Mesendoderm (in vitro differentiated cells): ENCODE measurements at regions not wholly inside any gene's neighbourhood (a gene's known extent, or its start where the extent isn't known, plus 50 kb on each side); places are given as distances from the start of the nearest gene placed in this dataset.

Experiments
- DNase-seq: peaks from one replicate; pipeline ENCODE4 v3.0.0; 2013
- H2AK5ac ChIP-seq: 2 replicates; pipeline ENCODE4 v1.6.1; 2013; ENCODE audit warnings: low read length, inconsistent platforms
- H2BK120ac ChIP-seq: 2 replicates; pipeline ENCODE4 v1.6.1; 2013; ENCODE audit warnings: low read depth, mild to moderate bottlenecking, low read length, moderate library complexity, mixed read lengths
- H2BK15ac ChIP-seq: replicated peaks from 2 replicates; pipeline ENCODE4 v1.6.1; 2013; ENCODE audit warnings: low read depth, mild to moderate bottlenecking, moderate library complexity
- H2BK5ac ChIP-seq: 2 replicates; pipeline ENCODE4 v1.6.1; 2013; ENCODE audit warnings: low read length, inconsistent platforms
- H3K18ac ChIP-seq: 2 replicates; pipeline ENCODE4 v1.6.1; 2013; ENCODE audit warnings: mild to moderate bottlenecking, low read length, mixed read lengths
- H3K23ac ChIP-seq: one replicate; pipeline ENCODE4 v1.6.1; 2013; ENCODE audit warnings: low read length
- H3K27ac ChIP-seq: 2 replicates; pipeline ENCODE4 v1.5.1; 2013; ENCODE audit warnings: low read depth, mild to moderate bottlenecking, inconsistent platforms, low read length, moderate library complexity
- H3K27me3 ChIP-seq: 2 replicates; pipeline ENCODE4 v1.6.1; 2013; ENCODE audit warnings: low read length, control low read depth, mild to moderate bottlenecking, inconsistent platforms; ENCODE audit not compliant: insufficient read depth, poor library complexity
- H3K36me3 ChIP-seq: 2 replicates; pipeline ENCODE4 v1.6.1; 2013; ENCODE audit warnings: low read length, inconsistent platforms; ENCODE audit not compliant: control insufficient read depth, insufficient read depth
- H3K4ac ChIP-seq: one replicate; pipeline ENCODE4 v1.6.1; 2013; ENCODE audit warnings: low read depth, mild to moderate bottlenecking, low read length, moderate library complexity
- H3K4me1 ChIP-seq: 2 replicates; pipeline ENCODE4 v1.6.1; 2013; ENCODE audit warnings: low read depth, low read length, inconsistent platforms; ENCODE audit not compliant: control insufficient read depth
- H3K4me2 ChIP-seq: 2 replicates; pipeline ENCODE4 v1.6.1; 2013; ENCODE audit warnings: low read length
- H3K4me3 ChIP-seq: 2 replicates; pipeline ENCODE4 v1.5.1; 2013; ENCODE audit warnings: mild to moderate bottlenecking, low read length
- H3K56ac ChIP-seq: one replicate; pipeline ENCODE4 v1.6.1; 2013; ENCODE audit warnings: low read length
- H3K79me1 ChIP-seq: 2 replicates; pipeline ENCODE4 v1.6.1; 2013; ENCODE audit warnings: low read length, inconsistent platforms
- H3K79me2 ChIP-seq: 2 replicates; pipeline ENCODE4 v1.6.1; 2013; ENCODE audit warnings: mild to moderate bottlenecking, low read length; ENCODE audit not compliant: control insufficient read depth, insufficient read depth
- H3K9ac ChIP-seq: 2 replicates; pipeline ENCODE4 v1.6.1; 2013; ENCODE audit warnings: low read length, inconsistent platforms
- H4K5ac ChIP-seq: one replicate; pipeline ENCODE4 v1.6.1; 2013; ENCODE audit warnings: low read length
- H4K8ac ChIP-seq: one replicate; pipeline ENCODE4 v1.6.1; 2013; ENCODE audit warnings: low read depth, mild to moderate bottlenecking, control low read depth, low read length, moderate library complexity
- WGBS: extraction: QIAGEN DNeasy Blood & Tissue Kit; methylation state at CpG from one replicate; pipeline ENCODE4 v1.1.7; 2013; ENCODE audit warnings: low lambda C conversion rate, missing lambda C conversion rate; ENCODE audit not compliant: insufficient coverage; ENCODE audit errors: extremely low coverage; 5-methylcytosine and 5-hydroxymethylcytosine counted together

GRCh38 chr7:131115340-131115739, 212.3 kb upstream of the MKLN1 start:
- Histone ChIP-seq H2BK120ac (no peak overlapping the region), H3K27me3 (no peaks in the 10 kb centered on the region), H3K79me1 (no peaks in the 10 kb centered on the region), H3K4ac (no peak overlapping the region), H3K79me2 (no peaks in the 10 kb centered on the region), H2AK5ac (no peak overlapping the region), H2BK5ac (no peak overlapping the region), H2BK15ac (no peak overlapping the region), H3K23ac (no peak overlapping the region), H4K5ac (no peak overlapping the region), H3K4me2 (no peak overlapping the region), H3K56ac (no peak overlapping the region), H3K27ac (no peak overlapping the region), H3K4me3 (no peak overlapping the region), H3K36me3 (no peaks in the 10 kb centered on the region), H3K9ac (no peak overlapping the region), H3K18ac (no peak overlapping the region), H3K4me1 (peaks cover 3% of the 10 kb centered on the region), H4K8ac (no peak overlapping the region)
- WGBS: no CpG with 5 or more reads among the region's 5 CpGs
- DNase-seq: no peak

GRCh38 chr7:131117439-131117838, 210.2 kb upstream of the MKLN1 start:
- H2BK15ac ChIP-seq: no peak overlapping the region

DNA sequence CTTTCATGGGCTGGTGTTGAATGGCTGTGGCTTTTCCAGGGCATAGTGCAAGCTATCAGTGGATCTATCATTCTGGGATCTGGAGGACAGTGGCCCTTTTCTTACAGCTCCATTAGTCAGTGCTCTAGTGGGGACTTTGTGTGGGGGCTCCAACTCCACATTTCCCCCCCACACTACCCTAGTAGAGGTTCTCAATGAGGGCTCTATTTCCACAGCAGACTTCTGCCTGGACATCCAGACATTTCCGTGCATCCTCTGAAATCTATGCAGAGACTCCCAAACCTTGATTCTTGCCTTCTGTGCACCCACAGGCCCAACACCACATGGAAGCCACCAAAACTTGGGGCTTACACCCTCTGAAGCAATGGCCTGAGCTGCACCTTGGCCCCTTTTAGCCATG, 208.3 kb upstream of the MKLN1 start:
- no peak overlapping the region for H2BK120ac ChIP-seq
- no peak overlapping the region for H3K27ac ChIP-seq
- H2BK5ac ChIP-seq: no peak overlapping the region
- no peak overlapping the region for H3K18ac ChIP-seq
- no peak for DNase-seq
- WGBS: no CpG with 5 or more reads among the region's 1 CpG
- H3K4me3 ChIP-seq: no peak overlapping the region
- H3K4me1 ChIP-seq: no peaks in the 10 kb centered on the region
- no peaks in the 10 kb centered on the region for H3K79me1 ChIP-seq
- no peaks in the 10 kb centered on the region for H3K27me3 ChIP-seq
- no peak overlapping the region for H3K4me2 ChIP-seq
- no peak overlapping the region for H4K5ac ChIP-seq
- H2BK15ac ChIP-seq: no peak overlapping the region
- H3K9ac ChIP-seq: no peak overlapping the region
- H3K23ac ChIP-seq: no peak overlapping the region
- H3K79me2 ChIP-seq: no peaks in the 10 kb centered on the region
- H2AK5ac ChIP-seq: no peak overlapping the region
- H3K56ac ChIP-seq: no peak overlapping the region
- H3K4ac ChIP-seq: no peak overlapping the region
- no peak overlapping the region for H4K8ac ChIP-seq
- no peaks in the 10 kb centered on the region for H3K36me3 ChIP-seq

More at GRCh38 chr7:131117439-131117838, 210.2 kb upstream of the MKLN1 start:
- no peak for DNase-seq
- Histone ChIP-seq H3K4ac (no peak overlapping the region), H3K4me2 (no peak overlapping the region), H3K79me1 (no peaks in the 10 kb centered on the region), H3K27me3 (no peaks in the 10 kb centered on the region), H4K8ac (no peak overlapping the region), H4K5ac (no peak overlapping the region), H3K9ac (no peak overlapping the region), H2BK120ac (no peak overlapping the region), H3K4me1 (no peaks in the 10 kb centered on the region), H2AK5ac (no peak overlapping the region), H3K4me3 (no peak overlapping the region), H3K18ac (no peak overlapping the region), H3K23ac (no peak overlapping the region), H2BK5ac (no peak overlapping the region), H3K79me2 (no peaks in the 10 kb centered on the region), H3K36me3 (no peaks in the 10 kb centered on the region), H3K56ac (no peak overlapping the region), H3K27ac (no peak overlapping the region)
- WGBS: no CpG with 5 or more reads among the region's 1 CpG

DNA sequence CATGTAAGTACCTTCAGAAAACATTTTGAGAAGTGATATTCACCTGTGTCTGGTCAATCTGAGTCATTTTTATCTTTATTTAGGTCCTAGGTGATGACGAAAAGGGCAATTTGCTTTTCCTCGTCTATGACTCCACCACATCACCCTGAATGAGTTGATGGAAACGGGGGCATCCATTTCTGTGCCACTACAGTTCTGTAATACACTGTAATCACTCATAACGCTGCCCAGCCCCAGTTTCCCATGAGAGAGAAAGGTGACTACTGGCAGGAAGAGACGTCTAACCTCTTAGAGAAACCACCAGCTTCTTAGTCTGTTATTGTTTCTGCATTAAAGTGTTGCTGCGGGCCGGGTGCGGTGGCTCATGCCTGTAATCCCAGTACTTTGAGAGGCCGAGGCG, 205.3 kb upstream of the MKLN1 start:
- Histone ChIP-seq H3K79me2 (no peaks in the 10 kb centered on the region), H3K4me3 (no peak overlapping the region), H3K9ac (no peak overlapping the region), H3K79me1 (no peaks in the 10 kb centered on the region), H3K27ac (no peak overlapping the region), H2BK5ac (no peak overlapping the region), H3K36me3 (no peaks in the 10 kb centered on the region), H3K4me1 (no peaks in the 10 kb centered on the region), H3K23ac (no peak overlapping the region), H2BK120ac (no peak overlapping the region), H4K5ac (no peak overlapping the region), H3K27me3 (no peaks in the 10 kb centered on the region), H3K4ac (no peak overlapping the region), H4K8ac (no peak overlapping the region), H2AK5ac (no peak overlapping the region), H3K4me2 (no peak overlapping the region), H2BK15ac (no peak overlapping the region), H3K18ac (no peak overlapping the region), H3K56ac (no peak overlapping the region)
- WGBS: no CpG with 5 or more reads among the region's 10 CpGs
- no peak for DNase-seq

DNA sequence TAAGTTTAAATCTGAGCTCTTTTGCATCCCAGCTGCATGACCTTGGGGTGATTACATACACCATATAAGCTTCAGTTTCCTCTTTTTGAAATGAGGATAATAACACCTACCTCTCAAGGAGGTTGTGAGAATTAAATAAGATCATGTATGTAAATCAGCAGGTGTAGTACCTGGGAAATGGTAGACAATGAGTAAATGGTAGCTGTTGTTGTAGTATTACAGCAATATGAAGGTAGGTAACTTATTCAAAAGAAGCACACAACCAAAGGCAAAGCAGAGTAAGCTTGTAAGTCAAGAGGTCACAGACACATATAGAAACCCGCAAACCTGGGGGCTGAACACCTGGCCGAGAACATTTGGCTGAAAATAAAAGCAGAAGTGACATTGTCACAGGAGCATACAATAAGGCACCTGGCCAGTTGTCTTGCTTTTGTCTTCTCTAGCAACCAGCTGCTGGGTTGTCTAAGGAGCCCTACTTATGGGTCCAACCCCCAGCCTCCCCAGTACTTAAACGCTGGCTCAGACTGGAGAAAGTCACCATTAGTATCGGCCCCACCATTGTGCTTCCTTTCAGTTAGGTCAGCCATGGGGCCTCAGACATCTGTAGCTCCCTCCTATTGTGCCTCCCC, 203.6 kb upstream of the MKLN1 start:
- H3K79me1 ChIP-seq: no peaks in the 10 kb centered on the region
- no peaks in the 10 kb centered on the region for H3K79me2 ChIP-seq
- WGBS: no CpG with 5 or more reads among the region's 4 CpGs
- no peak overlapping the region for H2BK15ac ChIP-seq
- no peak overlapping the region for H4K8ac ChIP-seq
- no peak overlapping the region for H3K27ac ChIP-seq
- no peaks in the 10 kb centered on the region for H3K4me1 ChIP-seq
- no peak overlapping the region for H2BK120ac ChIP-seq
- no peak for DNase-seq
- H3K9ac ChIP-seq: no peak overlapping the region
- H3K4me2 ChIP-seq: no peak overlapping the region
- H3K4me3 ChIP-seq: no peak overlapping the region
- H3K27me3 ChIP-seq: no peaks in the 10 kb centered on the region
- H3K23ac ChIP-seq: no peak overlapping the region
- no peak overlapping the region for H3K56ac ChIP-seq
- no peak overlapping the region for H3K4ac ChIP-seq
- H4K5ac ChIP-seq: no peak overlapping the region
- no peak overlapping the region for H2BK5ac ChIP-seq
- no peaks in the 10 kb centered on the region for H3K36me3 ChIP-seq
- no peak overlapping the region for H2AK5ac ChIP-seq
- no peak overlapping the region for H3K18ac ChIP-seq

- Histone ChIP-seq H4K8ac (no peak overlapping the region), H3K4me2 (no peak overlapping the region), H2BK15ac (no peak overlapping the region), H2AK5ac (no peak overlapping the region), H3K4ac (no peak overlapping the region), H4K5ac (no peak overlapping the region), H3K4me3 (no peak overlapping the region), H2BK5ac (no peak overlapping the region), H3K36me3 (no peaks in the 10 kb centered on the region), H3K27ac (no peak overlapping the region), H3K4me1 (no peaks in the 10 kb centered on the region), H3K79me1 (no peaks in the 10 kb centered on the region), H3K56ac (no peak overlapping the region), H3K18ac (no peak overlapping the region), H3K79me2 (no peaks in the 10 kb centered on the region), H2BK120ac (no peak overlapping the region), H3K9ac (no peak overlapping the region), H3K23ac (no peak overlapping the region), H3K27me3 (no peaks in the 10 kb centered on the region)
- WGBS: no CpG with 5 or more reads among the region's 3 CpGs
- DNase-seq: no peak
These were observed 202.8 kb upstream of the MKLN1 start for GRCh38 chr7:131124867-131125266.
